GM11168 (cell line): ENCODE measurements at regions not wholly inside any gene's neighbourhood (a gene's known extent, or its start where the extent isn't known, plus 50 kb on each side); places are given as distances from the start of the nearest gene placed in this dataset.

Experiments
- in situ Hi-C: fragments of 300-500 bp; cut with MboI; formaldehyde crosslinking; loops from one replicate; pipeline ENCODE4 v1.12.0; 2022; ENCODE audit warnings: low sequenced_read_pairs; ENCODE audit not compliant: unreplicated experiment

DNA sequence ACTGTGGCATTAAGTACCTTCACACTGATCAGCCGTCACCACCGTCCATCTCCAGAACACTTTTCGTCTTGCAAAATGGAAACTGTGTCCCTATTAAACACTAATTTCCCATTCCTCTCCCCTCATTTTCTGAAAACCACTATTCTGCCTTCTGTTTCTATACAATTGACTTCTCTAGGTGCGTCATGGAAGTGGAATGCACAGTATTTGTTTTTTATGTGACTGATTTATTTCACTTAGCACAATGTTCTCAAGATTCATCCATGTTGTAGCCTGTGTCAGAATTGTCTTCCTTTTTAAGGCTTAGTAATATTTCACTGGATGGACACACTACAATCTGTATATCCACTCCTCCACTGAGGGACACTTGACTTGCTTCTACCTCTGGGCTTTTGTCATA is 53.8 kb upstream of the PDE10A start:
- in situ Hi-C loops, result no loop called here

DNA sequence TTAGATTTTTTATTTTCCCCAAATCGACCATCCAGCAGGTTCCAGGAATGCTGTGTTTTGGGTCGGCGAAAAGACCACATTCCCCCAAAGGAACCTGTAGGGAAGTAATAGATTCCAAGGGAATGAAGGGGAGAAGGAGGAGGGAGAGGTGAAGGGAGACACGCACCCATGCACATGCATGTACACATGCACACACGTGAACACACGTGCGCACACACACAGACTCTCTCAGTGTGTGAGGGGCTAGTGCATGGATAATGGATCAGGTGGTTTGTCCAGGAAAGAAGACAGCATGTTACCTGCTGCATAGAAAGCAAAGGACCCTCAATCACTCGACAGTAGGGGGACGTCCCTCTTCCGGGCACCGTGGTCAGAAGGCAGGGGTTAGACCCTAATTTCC is 52.4 kb upstream of the PDE10A start:
- in situ Hi-C loops, result no loop called here

DNA sequence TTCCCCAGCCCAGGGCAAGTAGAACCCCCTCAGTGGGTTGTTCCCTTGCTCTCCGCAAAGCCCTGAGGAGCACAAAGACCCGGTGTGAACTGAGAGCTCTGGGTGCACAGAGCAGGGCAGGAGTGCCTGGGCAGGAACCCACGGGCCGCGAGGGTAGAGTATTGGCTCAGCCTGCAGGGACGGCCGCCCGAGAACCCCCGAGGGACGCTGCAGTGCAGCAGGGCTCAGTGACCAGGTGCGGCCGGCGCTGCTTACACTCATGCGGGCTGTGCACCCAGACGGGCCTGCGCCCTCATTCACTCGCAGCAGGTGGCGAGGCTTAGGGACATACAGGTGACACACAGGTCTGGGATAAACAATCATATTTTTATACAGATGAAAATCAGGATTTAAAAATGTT is 51.9 kb upstream of the PDE10A start:
- in situ Hi-C loops, result no loop called here

DNA sequence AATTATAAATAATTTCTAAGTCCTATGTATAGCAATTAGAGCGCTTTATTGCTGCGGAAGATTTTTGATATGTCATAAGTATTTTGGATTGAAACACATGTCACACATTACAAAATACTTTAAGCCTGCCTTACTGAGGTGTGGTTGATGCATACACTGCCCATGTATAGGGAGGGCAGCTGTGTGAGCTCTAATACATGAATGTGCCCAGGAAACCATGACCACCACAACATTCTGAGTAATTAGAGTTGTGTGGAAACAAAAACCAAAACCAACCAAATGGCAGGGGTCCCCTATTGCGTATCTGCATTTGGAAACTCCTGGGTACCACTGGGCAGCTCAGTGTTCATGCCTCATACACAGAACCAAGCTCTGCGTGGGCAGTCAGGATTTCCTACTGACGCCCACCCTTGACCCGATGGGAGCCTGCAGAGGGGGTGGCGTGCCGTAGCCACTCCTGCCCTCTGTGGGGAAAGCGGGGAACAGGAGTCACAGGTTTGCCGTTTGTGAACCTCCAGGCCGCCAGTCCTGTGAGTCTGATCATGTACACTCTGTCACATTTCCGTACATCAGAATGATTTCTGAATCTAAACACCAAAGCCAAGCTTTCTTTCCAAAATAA is 50.9 kb upstream of the PDE10A start:
- in situ Hi-C loops, result no loop called here
